ENCODE measurements at regions not wholly inside any gene's neighbourhood (a gene's known extent, or its start where the extent isn't known, plus 50 kb on each side); places are given as distances from the start of the nearest gene placed in this dataset.

DNA sequence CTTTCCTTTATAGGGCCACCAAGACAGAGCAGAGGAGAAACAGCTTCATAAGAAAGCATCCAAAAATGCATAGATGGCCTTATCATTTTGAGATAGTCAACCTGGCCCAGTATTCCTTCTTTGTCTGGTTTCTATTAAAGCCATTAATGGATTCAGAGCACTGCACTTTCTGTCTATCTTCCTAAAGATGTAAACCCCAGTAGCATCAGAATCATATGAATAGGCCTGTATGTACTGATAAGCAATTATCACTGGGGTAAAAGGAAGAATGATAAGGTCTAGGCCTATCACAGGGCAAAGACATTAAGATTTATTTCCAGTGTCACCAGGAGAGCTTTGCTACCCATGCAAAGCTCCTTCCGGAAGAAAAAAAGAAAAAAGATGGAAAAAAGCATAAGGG is 432.5 kb upstream of the C9orf72 start:
- TF ChIP-seq EZH2 (IDR thresholded peaks at IDR 0.05; ENCODE audit: borderline replicate concordance, low read length), result no peak
- TF ChIP-seq, protein P1, sequence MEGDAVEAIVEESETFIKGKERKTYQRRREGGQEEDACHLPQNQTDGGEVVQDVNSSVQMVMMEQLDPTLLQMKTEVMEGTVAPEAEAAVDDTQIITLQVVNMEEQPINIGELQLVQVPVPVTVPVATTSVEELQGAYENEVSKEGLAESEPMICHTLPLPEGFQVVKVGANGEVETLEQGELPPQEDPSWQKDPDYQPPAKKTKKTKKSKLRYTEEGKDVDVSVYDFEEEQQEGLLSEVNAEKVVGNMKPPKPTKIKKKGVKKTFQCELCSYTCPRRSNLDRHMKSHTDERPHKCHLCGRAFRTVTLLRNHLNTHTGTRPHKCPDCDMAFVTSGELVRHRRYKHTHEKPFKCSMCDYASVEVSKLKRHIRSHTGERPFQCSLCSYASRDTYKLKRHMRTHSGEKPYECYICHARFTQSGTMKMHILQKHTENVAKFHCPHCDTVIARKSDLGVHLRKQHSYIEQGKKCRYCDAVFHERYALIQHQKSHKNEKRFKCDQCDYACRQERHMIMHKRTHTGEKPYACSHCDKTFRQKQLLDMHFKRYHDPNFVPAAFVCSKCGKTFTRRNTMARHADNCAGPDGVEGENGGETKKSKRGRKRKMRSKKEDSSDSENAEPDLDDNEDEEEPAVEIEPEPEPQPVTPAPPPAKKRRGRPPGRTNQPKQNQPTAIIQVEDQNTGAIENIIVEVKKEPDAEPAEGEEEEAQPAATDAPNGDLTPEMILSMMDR (conservative IDR thresholded peaks at IDR 0.05 in 1 of 2, IDR thresholded peaks at IDR 0.05 in 1 of 2; ENCODE audit: extremely low read depth in 1 of 2, insufficient read depth in 1 of 2, low read depth in 1 of 2, low read length in 2 of 2), result no peak

Measured in mammary epithelial cell (primary cell).